ENCODE measurements at regions not wholly inside any gene's neighbourhood (a gene's known extent, or its start where the extent isn't known, plus 50 kb on each side); places are given as distances from the start of the nearest gene placed in this dataset.

DNA sequence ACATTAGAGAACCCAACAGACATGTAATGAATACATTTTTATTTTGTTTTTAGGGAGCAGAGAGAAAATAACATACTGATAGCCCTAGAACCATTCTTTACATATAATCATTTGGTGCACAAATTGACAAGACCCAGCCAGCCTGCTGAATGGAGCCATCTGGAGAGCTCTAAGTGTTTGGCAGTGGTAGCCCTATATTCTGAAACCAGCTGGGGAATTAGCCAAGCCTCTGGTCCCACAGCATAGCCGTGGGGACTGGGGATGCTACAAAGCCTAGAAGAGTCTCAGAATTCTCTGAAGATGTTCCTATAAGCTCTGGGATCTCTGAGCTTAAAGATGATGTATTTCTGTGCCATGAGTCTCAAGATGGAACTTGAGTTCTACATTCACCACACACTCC, 857.3 kb upstream of the AMELY start:
- TF ChIP-seq, protein P1, sequence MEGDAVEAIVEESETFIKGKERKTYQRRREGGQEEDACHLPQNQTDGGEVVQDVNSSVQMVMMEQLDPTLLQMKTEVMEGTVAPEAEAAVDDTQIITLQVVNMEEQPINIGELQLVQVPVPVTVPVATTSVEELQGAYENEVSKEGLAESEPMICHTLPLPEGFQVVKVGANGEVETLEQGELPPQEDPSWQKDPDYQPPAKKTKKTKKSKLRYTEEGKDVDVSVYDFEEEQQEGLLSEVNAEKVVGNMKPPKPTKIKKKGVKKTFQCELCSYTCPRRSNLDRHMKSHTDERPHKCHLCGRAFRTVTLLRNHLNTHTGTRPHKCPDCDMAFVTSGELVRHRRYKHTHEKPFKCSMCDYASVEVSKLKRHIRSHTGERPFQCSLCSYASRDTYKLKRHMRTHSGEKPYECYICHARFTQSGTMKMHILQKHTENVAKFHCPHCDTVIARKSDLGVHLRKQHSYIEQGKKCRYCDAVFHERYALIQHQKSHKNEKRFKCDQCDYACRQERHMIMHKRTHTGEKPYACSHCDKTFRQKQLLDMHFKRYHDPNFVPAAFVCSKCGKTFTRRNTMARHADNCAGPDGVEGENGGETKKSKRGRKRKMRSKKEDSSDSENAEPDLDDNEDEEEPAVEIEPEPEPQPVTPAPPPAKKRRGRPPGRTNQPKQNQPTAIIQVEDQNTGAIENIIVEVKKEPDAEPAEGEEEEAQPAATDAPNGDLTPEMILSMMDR (IDR thresholded peaks at IDR 0.05; ENCODE audit: low read length) = no peak
- no peak for TF ChIP-seq EZH2 (IDR thresholded peaks at IDR 0.05; ENCODE audit: borderline replicate concordance, low read length)
